ENCODE measurements at regions not wholly inside any gene's neighbourhood (a gene's known extent, or its start where the extent isn't known, plus 50 kb on each side); places are given as distances from the start of the nearest gene placed in this dataset.

GRCh38 chr2:224141304-224141703 is 102.2 kb upstream of the SERPINE2 start:
- TF ChIP-seq, protein P1, sequence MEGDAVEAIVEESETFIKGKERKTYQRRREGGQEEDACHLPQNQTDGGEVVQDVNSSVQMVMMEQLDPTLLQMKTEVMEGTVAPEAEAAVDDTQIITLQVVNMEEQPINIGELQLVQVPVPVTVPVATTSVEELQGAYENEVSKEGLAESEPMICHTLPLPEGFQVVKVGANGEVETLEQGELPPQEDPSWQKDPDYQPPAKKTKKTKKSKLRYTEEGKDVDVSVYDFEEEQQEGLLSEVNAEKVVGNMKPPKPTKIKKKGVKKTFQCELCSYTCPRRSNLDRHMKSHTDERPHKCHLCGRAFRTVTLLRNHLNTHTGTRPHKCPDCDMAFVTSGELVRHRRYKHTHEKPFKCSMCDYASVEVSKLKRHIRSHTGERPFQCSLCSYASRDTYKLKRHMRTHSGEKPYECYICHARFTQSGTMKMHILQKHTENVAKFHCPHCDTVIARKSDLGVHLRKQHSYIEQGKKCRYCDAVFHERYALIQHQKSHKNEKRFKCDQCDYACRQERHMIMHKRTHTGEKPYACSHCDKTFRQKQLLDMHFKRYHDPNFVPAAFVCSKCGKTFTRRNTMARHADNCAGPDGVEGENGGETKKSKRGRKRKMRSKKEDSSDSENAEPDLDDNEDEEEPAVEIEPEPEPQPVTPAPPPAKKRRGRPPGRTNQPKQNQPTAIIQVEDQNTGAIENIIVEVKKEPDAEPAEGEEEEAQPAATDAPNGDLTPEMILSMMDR (optimal IDR thresholded peaks at IDR 0.05 in 1 of 3, IDR thresholded peaks at IDR 0.05 in 1 of 3, conservative IDR thresholded peaks at IDR 0.05 in 1 of 3; ENCODE audit: extremely low read depth in 1 of 3, insufficient read depth in 2 of 3, low read length in 3 of 3) = no peak
- TF ChIP-seq EZH2 (IDR thresholded peaks at IDR 0.05; ENCODE audit: low read length) = no peak
